Fibroblast of the conjunctiva (primary cell): ENCODE measurements at regions not wholly inside any gene's neighbourhood (a gene's known extent, or its start where the extent isn't known, plus 50 kb on each side); places are given as distances from the start of the nearest gene placed in this dataset.

Experiments
- DNase-seq: peaks from one replicate; pipeline ENCODE4 v3.0.0-alpha.2; 2010; ENCODE audit warnings: low read depth

- no peak for DNase-seq
These were observed 154.9 kb upstream of the ANKRD28 start for GRCh38 chr3:15952543-15953175.

- DNase-seq: no peak
These were observed 156.1 kb upstream of the ANKRD28 start for GRCh38 chr3:15953841-15954240.

- no peak for DNase-seq
These were observed 158.2 kb upstream of the ANKRD28 start for GRCh38 chr3:15955968-15956367.

- DNase-seq: peak; percentile 5
These were observed 161.1 kb upstream of the ANKRD28 start for GRCh38 chr3:15958692-15959433.

- DNase-seq: no peak
These were observed 161.6 kb upstream of the ANKRD28 start for GRCh38 chr3:15959434-15959811.

GRCh38 chr3:15964605-15965442, 167.0 kb upstream of the ANKRD28 start:
- DNase-seq: no peak

- no peak for DNase-seq
These were observed 169.8 kb upstream of the ANKRD28 start for GRCh38 chr3:15967577-15967976.

- no peak for DNase-seq
These were observed 172.3 kb upstream of the ANKRD28 start for GRCh38 chr3:15969874-15970640.

GRCh38 chr3:15973414-15973813, 175.6 kb upstream of the ANKRD28 start:
- no peak for DNase-seq

- DNase-seq: no peak
These were observed 176.2 kb upstream of the ANKRD28 start for GRCh38 chr3:15973940-15974339.

- no peak for DNase-seq
These were observed 176.9 kb upstream of the ANKRD28 start for GRCh38 chr3:15974647-15975046.

- no peak for DNase-seq
These were observed 178.7 kb upstream of the ANKRD28 start for GRCh38 chr3:15976524-15976923.

- no peak for DNase-seq
These were observed 179.3 kb upstream of the ANKRD28 start for GRCh38 chr3:15977090-15977489.

GRCh38 chr3:15977598-15978232, 179.9 kb upstream of the ANKRD28 start:
- no peak for DNase-seq

GRCh38 chr3:15978801-15979200, 181.0 kb upstream of the ANKRD28 start:
- no peak for DNase-seq

- no peak for DNase-seq
These were observed 181.7 kb upstream of the ANKRD28 start for GRCh38 chr3:15979495-15979894.

GRCh38 chr3:15979900-15980299, 182.1 kb upstream of the ANKRD28 start:
- DNase-seq: no peak

- DNase-seq: no peak
These were observed 184.5 kb upstream of the ANKRD28 start for GRCh38 chr3:15982243-15982642.

GRCh38 chr3:15982667-15983196, 185.0 kb upstream of the ANKRD28 start:
- peak; percentile 72 for DNase-seq

- DNase-seq: peak; percentile 63
These were observed 185.5 kb upstream of the ANKRD28 start for GRCh38 chr3:15983232-15983631.

- DNase-seq: no peak
These were observed 185.9 kb upstream of the ANKRD28 start for GRCh38 chr3:15983693-15984092.
